Activated naive CD4-positive, alpha-beta T cell treated with anti-CD3 and anti-CD28 coated beads, Interleukin-2, amount 50 U/mL, for 24 hours (primary cell): ENCODE measurements at regions not wholly inside any gene's neighbourhood (a gene's known extent, or its start where the extent isn't known, plus 50 kb on each side); places are given as distances from the start of the nearest gene placed in this dataset.

Experiments
- H3K27ac Mint-ChIP-seq: one replicate; pipeline ENCODE4 v1.8.0; 2021; ENCODE audit warnings: mild to moderate bottlenecking, mixed read lengths
- H3K27me3 Mint-ChIP-seq: one replicate; pipeline ENCODE4 v1.8.0; 2021; ENCODE audit warnings: mixed read lengths
- H3K36me3 Mint-ChIP-seq: one replicate; pipeline ENCODE4 v1.8.0; 2021; ENCODE audit warnings: mixed read lengths
- H3K4me1 Mint-ChIP-seq: one replicate; pipeline ENCODE4 v1.8.0; 2021; ENCODE audit warnings: mixed read lengths
- H3K4me3 Mint-ChIP-seq: one replicate; pipeline ENCODE4 v1.8.0; 2021; ENCODE audit warnings: mild to moderate bottlenecking, mixed read lengths
- H3K9me3 Mint-ChIP-seq: one replicate; pipeline ENCODE4 v1.8.0; 2021; ENCODE audit warnings: mixed read lengths

DNA sequence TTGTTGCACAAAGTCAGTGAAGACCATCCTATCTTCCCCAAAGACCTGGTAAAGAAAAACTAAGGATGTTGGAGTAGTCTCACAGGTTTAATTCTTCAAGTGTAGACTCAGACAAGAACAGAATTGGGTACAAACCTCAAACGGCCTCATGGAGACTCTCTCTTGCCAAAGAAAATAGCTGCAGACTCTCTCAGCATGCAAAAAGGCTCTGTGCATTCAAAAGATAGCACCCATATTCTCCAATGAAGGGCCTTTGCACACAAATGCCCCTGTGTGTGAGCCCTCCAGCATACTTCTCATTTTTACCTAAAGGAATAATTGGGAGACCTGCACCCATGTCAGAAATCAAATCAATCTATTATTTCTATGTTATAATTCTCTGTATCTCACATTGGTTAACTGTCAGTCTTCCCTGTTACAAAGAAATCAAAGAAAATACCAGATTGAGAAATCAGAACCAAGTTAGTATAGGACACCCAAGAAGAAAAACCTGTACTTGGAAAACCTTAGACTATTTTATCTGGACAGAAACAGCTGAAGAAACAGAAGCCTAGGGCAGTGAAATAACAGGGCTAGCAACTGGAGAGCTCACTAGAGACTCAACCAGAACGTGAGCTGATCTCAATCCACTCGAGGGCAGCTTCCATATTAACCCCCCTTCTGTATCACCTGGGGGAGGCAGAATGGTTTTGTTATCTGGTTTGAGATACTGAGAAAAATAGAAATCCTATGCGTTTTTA is 134.7 kb upstream of the DNAJC10 start:
- H3K36me3 Mint-ChIP-seq = no peaks in the 10 kb centered on the region
- no peaks in the 10 kb centered on the region for H3K27me3 Mint-ChIP-seq
- H3K27ac Mint-ChIP-seq = no peak overlapping the region
- no peaks in the 10 kb centered on the region for H3K4me1 Mint-ChIP-seq
- no peaks in the 10 kb centered on the region for H3K9me3 Mint-ChIP-seq
- no peak overlapping the region for H3K4me3 Mint-ChIP-seq

DNA sequence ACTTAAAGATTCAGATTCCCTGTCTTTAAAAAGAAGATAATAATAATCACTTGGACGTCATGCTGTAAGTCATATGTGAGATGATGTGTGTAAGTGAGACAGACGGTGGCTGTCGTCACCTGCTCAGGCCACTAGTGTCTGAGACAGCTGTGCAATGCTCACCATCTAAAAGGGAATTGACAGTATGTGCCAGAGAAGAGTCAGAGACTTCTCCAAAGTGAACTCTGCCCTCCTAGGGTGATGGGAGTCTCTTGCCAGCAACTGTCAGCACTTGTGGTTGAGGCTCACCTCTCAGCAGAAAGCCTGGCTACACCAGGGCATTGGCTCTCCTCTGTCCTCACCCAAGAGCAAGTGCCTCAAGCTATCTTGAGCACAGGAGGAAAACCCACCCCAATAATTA is 131.6 kb upstream of the DNAJC10 start:
- H3K27ac Mint-ChIP-seq = no peak overlapping the region
- H3K4me1 Mint-ChIP-seq = no peaks in the 10 kb centered on the region
- H3K36me3 Mint-ChIP-seq = no peaks in the 10 kb centered on the region
- no peak overlapping the region for H3K4me3 Mint-ChIP-seq
- H3K9me3 Mint-ChIP-seq = no peaks in the 10 kb centered on the region
- peaks cover 4% of the 10 kb centered on the region for H3K27me3 Mint-ChIP-seq

DNA sequence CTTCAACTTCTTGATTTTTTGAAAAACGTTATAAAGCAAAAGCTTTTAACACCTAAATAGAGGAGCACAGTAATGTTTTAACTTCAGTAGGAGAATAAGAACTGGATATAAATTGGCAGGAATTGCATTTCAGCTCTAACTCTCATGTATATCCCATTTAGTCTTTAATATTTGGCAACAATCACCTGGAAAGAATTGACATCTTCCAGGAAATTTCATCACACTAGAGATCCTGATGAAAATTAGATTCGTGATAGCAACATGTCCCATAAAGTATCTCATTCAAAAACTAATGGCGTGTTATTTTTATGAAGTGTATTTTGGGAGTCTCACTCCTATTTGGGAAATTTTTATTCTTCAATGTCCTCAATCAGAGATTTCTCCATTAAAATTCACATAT is 131.1 kb upstream of the DNAJC10 start:
- no peaks in the 10 kb centered on the region for H3K36me3 Mint-ChIP-seq
- no peak overlapping the region for H3K4me3 Mint-ChIP-seq
- H3K27me3 Mint-ChIP-seq = peaks cover 4% of the 10 kb centered on the region
- no peaks in the 10 kb centered on the region for H3K4me1 Mint-ChIP-seq
- H3K9me3 Mint-ChIP-seq = no peaks in the 10 kb centered on the region
- H3K27ac Mint-ChIP-seq = no peak overlapping the region

- Mint-ChIP-seq H3K27me3 (peaks cover 5% of the 10 kb centered on the region), H3K4me1 (no peaks in the 10 kb centered on the region), H3K27ac (no peak overlapping the region), H3K36me3 (no peaks in the 10 kb centered on the region), H3K9me3 (no peaks in the 10 kb centered on the region), H3K4me3 (no peak overlapping the region)
These were observed 130.6 kb upstream of the DNAJC10 start for GRCh38 chr2:182585430-182585829.

DNA sequence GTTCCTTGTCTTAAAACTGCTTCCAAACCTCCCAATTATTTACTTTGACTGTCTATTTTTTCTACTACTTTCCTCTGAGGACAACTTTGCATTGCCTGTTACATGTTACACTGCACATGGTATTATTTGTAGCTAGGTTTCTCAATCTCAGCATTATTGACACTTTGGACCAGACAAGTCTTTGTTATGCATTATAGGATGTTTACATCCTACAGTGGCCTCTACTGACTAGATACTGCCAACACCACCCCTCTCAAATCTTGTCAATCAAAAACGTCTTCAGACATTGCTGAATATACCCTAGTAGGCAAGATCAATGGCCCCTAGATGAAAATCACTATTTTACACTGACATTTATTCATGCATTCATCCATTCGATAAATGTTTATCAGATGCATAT is 129.6 kb upstream of the DNAJC10 start:
- peaks cover 5% of the 10 kb centered on the region for H3K27me3 Mint-ChIP-seq
- no peaks in the 10 kb centered on the region for H3K9me3 Mint-ChIP-seq
- H3K36me3 Mint-ChIP-seq = no peaks in the 10 kb centered on the region
- H3K4me3 Mint-ChIP-seq = no peak overlapping the region
- H3K27ac Mint-ChIP-seq = no peak overlapping the region
- no peaks in the 10 kb centered on the region for H3K4me1 Mint-ChIP-seq

GRCh38 chr2:182587831-182588230 is 128.2 kb upstream of the DNAJC10 start:
- H3K27me3 Mint-ChIP-seq = peaks cover 5% of the 10 kb centered on the region
- no peak overlapping the region for H3K4me3 Mint-ChIP-seq
- H3K36me3 Mint-ChIP-seq = no peaks in the 10 kb centered on the region
- no peaks in the 10 kb centered on the region for H3K4me1 Mint-ChIP-seq
- no peaks in the 10 kb centered on the region for H3K9me3 Mint-ChIP-seq
- H3K27ac Mint-ChIP-seq = no peak overlapping the region

DNA sequence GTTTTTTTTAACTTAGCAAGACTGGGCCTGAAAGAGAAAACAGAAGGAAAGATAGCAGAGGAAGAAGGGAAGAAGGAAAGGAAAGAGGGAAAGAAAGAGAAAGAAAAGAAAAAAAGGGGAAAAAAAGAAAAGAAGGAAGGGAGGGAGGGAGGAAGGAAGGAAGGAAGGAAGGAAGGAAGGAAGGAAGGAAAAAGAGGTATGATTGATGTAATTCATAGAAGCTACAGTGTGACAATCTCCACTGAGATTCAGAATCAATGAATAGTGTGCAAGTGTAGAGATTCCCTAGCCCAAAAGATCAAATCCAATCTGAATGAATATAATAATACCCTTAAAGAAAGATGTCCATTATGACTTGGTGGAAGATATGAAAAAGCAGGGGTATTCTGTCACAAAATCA is 126.9 kb upstream of the DNAJC10 start:
- no peaks in the 10 kb centered on the region for H3K4me1 Mint-ChIP-seq
- no peak overlapping the region for H3K4me3 Mint-ChIP-seq
- no peaks in the 10 kb centered on the region for H3K9me3 Mint-ChIP-seq
- no peak overlapping the region for H3K27ac Mint-ChIP-seq
- no peaks in the 10 kb centered on the region for H3K36me3 Mint-ChIP-seq
- H3K27me3 Mint-ChIP-seq = peaks cover 5% of the 10 kb centered on the region

- H3K4me1 Mint-ChIP-seq = no peaks in the 10 kb centered on the region
- H3K36me3 Mint-ChIP-seq = no peaks in the 10 kb centered on the region
- H3K27me3 Mint-ChIP-seq = peaks cover 10% of the 10 kb centered on the region
- H3K4me3 Mint-ChIP-seq = no peak overlapping the region
- no peak overlapping the region for H3K27ac Mint-ChIP-seq
- no peaks in the 10 kb centered on the region for H3K9me3 Mint-ChIP-seq
These were observed 124.3 kb upstream of the DNAJC10 start for GRCh38 chr2:182591774-182592173.

GRCh38 chr2:182592691-182593393 is 123.2 kb upstream of the DNAJC10 start:
- Mint-ChIP-seq H3K4me3 (no peak overlapping the region), H3K36me3 (no peaks in the 10 kb centered on the region), H3K4me1 (no peaks in the 10 kb centered on the region), H3K9me3 (no peaks in the 10 kb centered on the region), H3K27ac (no peak overlapping the region), H3K27me3 (peaks cover 9% of the 10 kb centered on the region)

DNA sequence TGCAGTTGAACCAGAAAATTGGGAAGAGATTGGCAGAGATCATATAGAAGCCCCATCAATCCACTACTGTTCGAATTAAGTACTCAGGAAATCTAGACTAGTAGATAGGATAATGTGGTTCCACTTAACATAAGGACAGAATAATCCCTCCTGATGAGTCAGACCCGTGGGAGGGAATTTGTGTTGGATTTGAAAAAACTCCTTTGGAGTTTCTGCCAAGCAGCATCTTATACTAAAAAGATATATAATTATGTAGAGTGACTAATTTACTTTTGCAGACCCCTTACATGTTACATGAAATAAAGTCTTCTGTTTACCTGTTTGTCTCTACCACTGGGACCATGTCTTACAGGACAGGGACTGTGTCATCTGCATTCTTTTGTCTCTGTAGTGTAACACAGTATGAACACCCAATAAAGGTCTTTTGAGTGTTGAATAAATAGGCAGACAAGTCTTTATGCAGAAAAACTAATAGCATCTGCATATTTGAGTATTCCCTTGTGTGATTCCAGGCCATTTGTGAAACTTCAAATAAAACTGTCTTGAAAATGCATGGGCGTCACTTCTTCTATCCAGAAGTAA is 122.6 kb upstream of the DNAJC10 start:
- Mint-ChIP-seq H3K4me3 (no peak overlapping the region), H3K27ac (no peak overlapping the region), H3K9me3 (no peaks in the 10 kb centered on the region), H3K36me3 (no peaks in the 10 kb centered on the region), H3K27me3 (peaks cover 8% of the 10 kb centered on the region), H3K4me1 (no peaks in the 10 kb centered on the region)

GRCh38 chr2:182594286-182594685 is 121.8 kb upstream of the DNAJC10 start:
- H3K36me3 Mint-ChIP-seq = no peaks in the 10 kb centered on the region
- H3K4me3 Mint-ChIP-seq = no peak overlapping the region
- no peaks in the 10 kb centered on the region for H3K4me1 Mint-ChIP-seq
- no peaks in the 10 kb centered on the region for H3K9me3 Mint-ChIP-seq
- no peak overlapping the region for H3K27ac Mint-ChIP-seq
- H3K27me3 Mint-ChIP-seq = peaks cover 8% of the 10 kb centered on the region

DNA sequence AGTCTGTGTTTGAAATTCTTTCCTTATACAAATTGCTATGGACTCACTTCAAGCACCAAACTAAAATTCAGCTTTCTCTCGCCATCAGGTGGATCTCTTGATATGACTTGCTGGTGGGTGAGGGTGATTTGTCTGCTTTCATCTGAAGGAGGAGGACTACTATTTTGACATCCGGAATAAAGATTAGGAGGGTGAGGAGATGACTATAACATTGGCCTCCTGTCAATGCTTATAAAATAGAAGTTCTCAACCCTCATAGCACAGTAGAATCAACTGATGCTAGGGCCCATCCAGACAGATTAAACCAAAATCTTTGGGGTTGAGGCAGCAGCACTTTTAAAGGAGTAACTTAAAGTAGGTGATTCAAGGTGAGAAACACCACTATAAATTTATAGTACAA is 120.4 kb upstream of the DNAJC10 start:
- no peaks in the 10 kb centered on the region for H3K36me3 Mint-ChIP-seq
- peaks cover 7% of the 10 kb centered on the region for H3K27me3 Mint-ChIP-seq

DNA sequence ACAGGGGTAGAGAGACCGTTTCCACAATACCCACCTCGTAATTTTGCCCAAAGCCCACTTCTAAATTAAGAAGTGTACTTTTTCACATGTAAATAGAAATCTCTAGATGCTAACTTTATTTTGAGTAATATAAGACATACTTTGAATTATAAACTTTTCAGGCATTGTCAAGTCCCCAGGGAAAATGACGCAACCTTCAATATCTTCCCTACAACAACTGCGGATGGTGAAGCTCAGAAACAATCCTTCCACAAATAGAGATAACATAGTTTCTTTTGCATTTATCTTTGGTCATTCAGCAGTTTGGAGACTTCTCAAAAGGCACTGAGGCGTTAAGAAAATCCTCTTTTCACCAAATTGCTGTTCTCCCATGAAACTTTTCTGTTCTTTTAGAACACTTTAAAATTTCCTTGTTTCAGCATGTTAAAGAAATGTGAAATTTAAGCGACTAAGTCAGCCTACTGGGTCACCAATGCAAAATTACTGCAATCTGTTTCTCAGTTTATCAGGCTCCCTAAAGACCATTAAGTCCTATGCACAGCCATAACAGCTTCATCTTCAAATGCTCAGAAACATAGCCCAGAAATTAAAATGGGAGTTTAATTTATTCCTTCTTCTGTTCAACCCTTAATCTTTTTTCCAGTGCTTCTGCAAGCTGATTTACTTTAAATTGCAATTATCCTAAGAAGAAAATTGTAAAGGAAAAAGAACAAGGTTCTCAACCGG is 118.3 kb upstream of the DNAJC10 start:
- Mint-ChIP-seq H3K4me1 (no peaks in the 10 kb centered on the region), H3K36me3 (no peaks in the 10 kb centered on the region), H3K27ac (no peak overlapping the region), H3K27me3 (peaks cover 7% of the 10 kb centered on the region), H3K9me3 (no peaks in the 10 kb centered on the region), H3K4me3 (no peak overlapping the region)

More for the DNA sequence above, 120.4 kb upstream of the DNAJC10 start:
- no peaks in the 10 kb centered on the region for H3K9me3 Mint-ChIP-seq
- no peak overlapping the region for H3K27ac Mint-ChIP-seq
- no peak overlapping the region for H3K4me3 Mint-ChIP-seq
- no peaks in the 10 kb centered on the region for H3K4me1 Mint-ChIP-seq

- H3K4me3 Mint-ChIP-seq = no peak overlapping the region
- H3K36me3 Mint-ChIP-seq = no peaks in the 10 kb centered on the region
- H3K27ac Mint-ChIP-seq = no peak overlapping the region
- H3K9me3 Mint-ChIP-seq = no peaks in the 10 kb centered on the region
- H3K27me3 Mint-ChIP-seq = peaks cover 7% of the 10 kb centered on the region
- H3K4me1 Mint-ChIP-seq = no peaks in the 10 kb centered on the region
These were observed 117.4 kb upstream of the DNAJC10 start for GRCh38 chr2:182598626-182599025.

DNA sequence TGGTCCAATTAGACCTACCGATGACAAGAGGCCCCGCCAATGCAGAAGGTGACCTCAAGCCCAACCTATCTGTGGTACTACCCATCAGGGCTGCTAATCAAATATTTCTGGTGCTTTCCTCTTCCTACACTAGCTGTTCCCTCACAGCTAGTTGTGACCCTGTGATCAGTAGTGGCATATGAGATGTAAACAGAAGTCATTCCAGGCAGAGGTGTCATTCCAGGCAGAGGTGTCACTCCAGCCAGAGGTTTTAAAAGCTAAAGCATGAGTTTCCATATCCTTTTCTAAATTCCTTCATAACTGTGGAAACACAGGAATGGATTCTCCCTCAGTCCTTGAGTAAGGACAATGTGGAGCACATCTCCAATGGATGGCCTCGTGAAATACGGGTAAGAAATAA is 110.9 kb upstream of the DNAJC10 start:
- H3K27me3 Mint-ChIP-seq = no peaks in the 10 kb centered on the region
- no peaks in the 10 kb centered on the region for H3K9me3 Mint-ChIP-seq
- no peak overlapping the region for H3K27ac Mint-ChIP-seq
- H3K4me1 Mint-ChIP-seq = no peaks in the 10 kb centered on the region
- H3K36me3 Mint-ChIP-seq = no peaks in the 10 kb centered on the region
- no peak overlapping the region for H3K4me3 Mint-ChIP-seq
